ENCODE measurements at regions not wholly inside any gene's neighbourhood (a gene's known extent, or its start where the extent isn't known, plus 50 kb on each side); places are given as distances from the start of the nearest gene placed in this dataset.

GRCh38 chr2:220575963-220576362, 948.5 kb downstream of the SLC4A3 start:
- no peak for TF ChIP-seq CTCF (IDR thresholded peaks at IDR 0.05)
- no peak for TF ChIP-seq POLR2A (IDR thresholded peaks at IDR 0.05)
